ENCODE measurements at regions not wholly inside any gene's neighbourhood (a gene's known extent, or its start where the extent isn't known, plus 50 kb on each side); places are given as distances from the start of the nearest gene placed in this dataset.

- TF ChIP-seq PRDM4 (tag by site-specific recombination; IDR thresholded peaks at IDR 0.05) (no peak), ZSCAN16 (tag by site-specific recombination; IDR thresholded peaks at IDR 0.05) (no peak), SCRT2 (tag by site-specific recombination; IDR thresholded peaks at IDR 0.05) (no peak), AEBP2 (tag by site-specific recombination; IDR thresholded peaks at IDR 0.05; ENCODE audit: borderline replicate concordance) (no peak), BCL6B (tag by site-specific recombination; IDR thresholded peaks at IDR 0.05) (no peak)
Measured at GRCh38 chr1:198879711-198880306, 241.0 kb downstream of the PTPRC start (continued).

- Histone ChIP-seq H3K4me3 (ENCODE audit: low read depth, low read length) (no peak overlapping the region), H3K9me3 (ENCODE audit: control insufficient read depth, insufficient read depth, low read depth, low read length) (no peaks in the 10 kb centered on the region), H3K36me3 (ENCODE audit: control insufficient read depth in 2 of 2, insufficient read depth in 1 of 2, low read length in 2 of 2) (peaks cover 0 to 8% of the 10 kb centered on the region in 2 experiments; a peak in 1 of 3 replicates), H3K27ac (ENCODE audit: extremely low read depth, low read depth, low read length) (no peak overlapping the region), H3K4me1 (ENCODE audit: control insufficient read depth, insufficient read depth, low read length) (peaks cover 4% of the 10 kb centered on the region)
- ChIA-PET CTCF (no interaction called here), POLR2A (interaction anchor here (1.3 kb wide), 1 partner anchor 57 kb away, joined by 3 read pairs; no protein-coding TSS in a partner anchor)
- TF ChIP-seq ZNF133 (tag by site-specific recombination; IDR thresholded peaks at IDR 0.05) (no peak), ZNF600 (tag by site-specific recombination; IDR thresholded peaks at IDR 0.05) (no peak), ZNF701 (tag by site-specific recombination; IDR thresholded peaks at IDR 0.05) (no peak), ZSCAN16 (tag by site-specific recombination; IDR thresholded peaks at IDR 0.05) (no peak), ZNF175 (tag by site-specific recombination; IDR thresholded peaks at IDR 0.05) (no peak), ZNF549 (tag by site-specific recombination; IDR thresholded peaks at IDR 0.05) (no peak), ZNF221 (tag by site-specific recombination; IDR thresholded peaks at IDR 0.05; ENCODE audit: borderline replicate concordance) (no peak), REPIN1 (tag by site-specific recombination; IDR thresholded peaks at IDR 0.05; ENCODE audit: low read depth) (no peak), ZNF2 (tag by site-specific recombination; IDR thresholded peaks at IDR 0.05) (no peak), PBX3 (CRISPR knock-in tag; IDR thresholded peaks at IDR 0.05) (no peak), RBAK (tag by site-specific recombination; IDR thresholded peaks at IDR 0.05) (peak; percentile 63; the same call in 1 of the 2 replicates), ZNF341 (tag by site-specific recombination; IDR thresholded peaks at IDR 0.05; ENCODE audit: low read depth) (peak; percentile 39; the same call in 1 of the 2 replicates), ZNF214 (tag by site-specific recombination; IDR thresholded peaks at IDR 0.05; ENCODE audit: borderline replicate concordance) (peak; percentile 51; the same call in 1 of the 2 replicates), ZBTB1 (tag by site-specific recombination; IDR thresholded peaks at IDR 0.05) (no peak), FEZF1 (tag by site-specific recombination; IDR thresholded peaks at IDR 0.05) (no peak; the same call in 1 of the 2 replicates), SP2 (tag by site-specific recombination; IDR thresholded peaks at IDR 0.05) (no peak), BCL6B (tag by site-specific recombination; IDR thresholded peaks at IDR 0.05) (no peak), ZNF155 (tag by site-specific recombination; IDR thresholded peaks at IDR 0.05) (no peak), ZNF140 (tag by site-specific recombination; IDR thresholded peaks at IDR 0.05) (peak; percentile 86), ZNF211 (tag by site-specific recombination; IDR thresholded peaks at IDR 0.05; ENCODE audit: low read depth) (no peak), ZNF548 (tag by site-specific recombination; IDR thresholded peaks at IDR 0.05) (no peak), ZNF335 (tag by site-specific recombination; conservative IDR thresholded peaks at IDR 0.05) (no peak), SP3 (tag by site-specific recombination; IDR thresholded peaks at IDR 0.05) (no peak), SCRT2 (tag by site-specific recombination; IDR thresholded peaks at IDR 0.05) (no peak), ZSCAN4 (tag by site-specific recombination; IDR thresholded peaks at IDR 0.05) (no peak), ZNF580 (tag by site-specific recombination; IDR thresholded peaks at IDR 0.05) (no peak; the same call in 1 of the 2 replicates)
Measured at GRCh38 chr1:198880397-198880796, 241.6 kb downstream of the PTPRC start.

Measured in HEK293 (cell line).